SJSA1 (cell line): ENCODE measurements at regions not wholly inside any gene's neighbourhood (a gene's known extent, or its start where the extent isn't known, plus 50 kb on each side); places are given as distances from the start of the nearest gene placed in this dataset.

Experiments used
- DNase-seq, 2 experiments: peaks; one replicate each; pipeline ENCODE4 v3.0.0-alpha.2; 2015 to 2020; ENCODE audit warnings: low spot score in 2 of 2, low read depth in 1 of 2
- H3K27ac ChIP-seq: fragments of 250-450 bp; sonication (Bioruptor Pico); 2 replicates; pipeline ENCODE4 v1.5.1; 2020; ENCODE audit warnings: mild to moderate bottlenecking, moderate library complexity
- H3K27me3 ChIP-seq: fragments of 250-450 bp; sonication (Bioruptor Pico); replicated peaks from 2 replicates; pipeline ENCODE4 v1.5.1; 2020; ENCODE audit warnings: mild to moderate bottlenecking, moderate library complexity
- H3K36me3 ChIP-seq: fragments of 250-450 bp; sonication (Bioruptor Pico); 2 replicates; pipeline ENCODE4 v1.5.1; 2020; ENCODE audit warnings: mild to moderate bottlenecking
- H3K4me1 ChIP-seq: fragments of 250-450 bp; sonication (Bioruptor Pico); replicated peaks from 2 replicates; pipeline ENCODE4 v1.6.1; 2021; ENCODE audit warnings: mild to moderate bottlenecking
- H3K4me3 ChIP-seq: fragments of 250-450 bp; sonication (Bioruptor Pico); 2 replicates; pipeline ENCODE4 v1.5.1; 2020; ENCODE audit warnings: mild to moderate bottlenecking
- H3K9me3 ChIP-seq: fragments of 250-450 bp; sonication (Bioruptor Pico); replicated peaks from 2 replicates; pipeline ENCODE4 v1.5.1; 2020; ENCODE audit warnings: mild to moderate bottlenecking

DNA sequence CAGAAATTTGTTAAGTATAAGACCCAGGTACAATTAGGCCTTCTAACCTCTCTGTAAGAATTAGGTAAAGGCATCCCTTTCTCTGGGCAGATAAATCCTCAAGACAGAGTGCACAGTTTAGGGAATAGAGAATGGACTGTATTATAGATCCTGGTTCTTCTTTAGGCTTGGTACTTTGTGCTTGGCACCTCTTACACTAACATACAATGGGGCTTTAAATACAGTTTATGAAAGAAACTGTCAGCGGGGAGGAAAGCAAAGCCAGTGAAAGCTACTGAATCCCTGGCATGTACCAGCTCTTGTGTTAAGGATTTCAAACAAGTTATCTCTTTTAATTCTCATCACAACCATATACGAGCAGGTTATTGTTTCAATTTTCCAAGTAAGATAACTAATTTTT lies 1350.0 kb downstream of the ADGRL3 start:
- H3K4me3 ChIP-seq, result no peak overlapping the region
- DNase-seq, result no peak
- H3K9me3 ChIP-seq, result no peaks in the 10 kb centered on the region; the same call in 1 of the 2 replicates
- H3K27me3 ChIP-seq, result no peaks in the 10 kb centered on the region
- H3K4me1 ChIP-seq, result no peaks in the 10 kb centered on the region
- H3K27ac ChIP-seq, result no peak overlapping the region
- no peaks in the 10 kb centered on the region for H3K36me3 ChIP-seq

DNA sequence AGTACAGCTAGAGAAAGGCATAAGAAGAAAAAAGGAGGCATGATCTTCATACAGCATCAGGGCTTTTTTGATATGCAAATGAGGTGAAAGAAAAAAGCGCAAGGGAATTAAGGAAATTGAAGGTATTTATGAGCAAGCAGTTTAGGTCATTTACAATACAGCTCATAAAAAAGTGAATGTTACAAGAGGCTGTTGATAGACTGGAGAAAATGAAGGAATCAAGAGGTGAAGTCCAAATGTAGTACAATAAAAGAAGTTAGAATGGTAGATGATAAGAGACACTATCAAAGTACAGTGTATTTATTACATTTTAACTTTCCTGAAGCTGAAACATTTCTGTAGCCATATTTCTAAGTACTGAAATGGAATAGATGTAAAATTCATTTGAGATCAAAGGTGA lies 1349.5 kb downstream of the ADGRL3 start:
- Histone ChIP-seq H3K4me3 (no peak overlapping the region), H3K27me3 (no peaks in the 10 kb centered on the region), H3K36me3 (no peaks in the 10 kb centered on the region), H3K4me1 (no peaks in the 10 kb centered on the region), H3K27ac (no peak overlapping the region), H3K9me3 (no peaks in the 10 kb centered on the region; the same call in 1 of the 2 replicates)
- DNase-seq, result no peak

DNA sequence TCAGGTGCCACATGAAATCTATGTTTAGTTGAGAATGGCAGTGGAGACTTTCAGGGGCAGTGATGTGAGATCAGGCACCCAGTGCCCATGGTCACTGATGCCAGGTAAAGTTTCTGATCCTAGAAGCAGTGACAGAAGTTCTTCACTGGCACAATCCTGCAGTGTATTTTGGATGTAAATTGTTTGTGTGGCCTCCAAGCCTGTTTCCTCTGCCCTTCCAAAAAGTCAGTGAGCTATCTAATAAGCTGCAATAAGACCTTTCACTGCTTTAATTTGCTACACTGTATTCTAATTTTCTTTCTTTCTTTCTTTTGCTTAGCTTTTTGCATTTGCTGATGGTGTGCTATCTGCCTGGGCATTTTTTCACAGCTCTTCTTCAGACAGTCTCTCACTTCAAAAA lies 1348.6 kb downstream of the ADGRL3 start:
- DNase-seq, result no peak
- Histone ChIP-seq H3K36me3 (no peaks in the 10 kb centered on the region), H3K27ac (no peak overlapping the region), H3K4me1 (no peaks in the 10 kb centered on the region), H3K4me3 (no peak overlapping the region), H3K27me3 (no peaks in the 10 kb centered on the region), H3K9me3 (no peaks in the 10 kb centered on the region; the same call in 1 of the 2 replicates)

DNA sequence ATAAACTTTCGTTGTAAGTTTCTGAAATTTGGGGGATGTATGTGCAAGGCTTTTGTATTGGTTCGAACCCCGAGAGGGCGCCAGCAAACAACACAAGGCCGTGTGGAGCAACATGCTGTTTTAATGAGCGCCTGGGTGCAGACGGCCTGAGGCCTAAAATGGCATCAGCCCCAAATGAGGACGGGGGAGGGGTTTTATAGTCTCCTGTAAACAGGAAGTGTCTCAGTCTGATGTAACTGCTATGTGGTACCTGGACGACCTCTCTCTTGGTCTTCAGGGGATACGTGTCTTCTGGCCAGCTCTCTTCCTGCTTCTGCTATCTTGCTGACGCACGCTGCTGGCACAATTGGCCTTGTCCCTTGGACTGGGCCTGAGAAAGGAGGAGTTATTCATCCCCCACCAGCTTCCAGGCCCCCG lies 1348.0 kb downstream of the ADGRL3 start:
- no peak for DNase-seq
- Histone ChIP-seq H3K9me3 (no peaks in the 10 kb centered on the region; the same call in 1 of the 2 replicates), H3K27ac (no peak overlapping the region)

DNA sequence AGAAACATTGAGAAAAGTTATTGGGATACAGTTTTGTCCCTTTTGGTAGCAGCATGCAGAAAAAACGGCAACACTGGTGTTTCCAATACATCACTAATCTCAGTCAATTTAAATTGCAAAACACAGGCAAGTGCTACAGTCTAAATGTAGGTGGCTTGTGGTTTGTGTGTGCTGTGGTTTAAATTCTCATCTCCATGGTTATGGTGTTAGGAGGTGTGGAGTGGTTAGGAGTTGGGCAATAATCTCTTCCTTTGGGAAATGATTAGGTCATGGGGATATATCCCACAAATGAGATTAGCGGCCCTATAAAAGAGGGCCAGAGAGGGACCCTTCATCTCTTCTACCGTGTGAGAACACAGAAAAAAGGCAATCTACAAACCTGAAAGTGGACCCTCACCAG lies 1344.3 kb downstream of the ADGRL3 start:
- no peaks in the 10 kb centered on the region for H3K9me3 ChIP-seq
- no peak overlapping the region for H3K4me3 ChIP-seq
- no peaks in the 10 kb centered on the region for H3K4me1 ChIP-seq
- no peak for DNase-seq
- H3K27me3 ChIP-seq, result no peaks in the 10 kb centered on the region
- H3K27ac ChIP-seq, result no peak overlapping the region
- H3K36me3 ChIP-seq, result no peaks in the 10 kb centered on the region

More for the DNA sequence above, 1348.0 kb downstream of the ADGRL3 start:
- H3K4me1 ChIP-seq, result no peaks in the 10 kb centered on the region
- no peaks in the 10 kb centered on the region for H3K27me3 ChIP-seq
- H3K36me3 ChIP-seq, result no peaks in the 10 kb centered on the region
- H3K4me3 ChIP-seq, result no peak overlapping the region

DNA sequence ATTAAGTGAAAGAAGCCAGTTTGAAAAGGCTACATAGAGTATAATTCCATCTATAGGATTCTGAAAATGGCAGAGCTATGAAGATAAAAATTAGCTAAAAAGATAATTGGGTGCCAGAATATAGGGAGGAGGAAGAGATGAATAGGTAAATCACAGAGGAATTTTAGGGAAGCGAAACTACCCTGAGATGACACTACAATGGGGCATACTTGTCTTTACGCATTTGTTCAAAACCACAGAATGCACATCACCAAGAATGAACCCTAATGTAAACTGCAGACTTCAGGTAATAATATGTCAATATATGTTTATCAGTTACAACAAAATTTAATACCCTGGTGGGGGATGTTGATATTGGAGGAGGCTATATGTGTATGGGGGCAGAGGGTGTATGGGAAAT lies 1342.9 kb downstream of the ADGRL3 start:
- Histone ChIP-seq H3K27me3 (no peaks in the 10 kb centered on the region), H3K36me3 (no peaks in the 10 kb centered on the region), H3K27ac (no peak overlapping the region), H3K4me3 (no peak overlapping the region), H3K4me1 (no peaks in the 10 kb centered on the region), H3K9me3 (no peaks in the 10 kb centered on the region)
- no peak for DNase-seq

DNA sequence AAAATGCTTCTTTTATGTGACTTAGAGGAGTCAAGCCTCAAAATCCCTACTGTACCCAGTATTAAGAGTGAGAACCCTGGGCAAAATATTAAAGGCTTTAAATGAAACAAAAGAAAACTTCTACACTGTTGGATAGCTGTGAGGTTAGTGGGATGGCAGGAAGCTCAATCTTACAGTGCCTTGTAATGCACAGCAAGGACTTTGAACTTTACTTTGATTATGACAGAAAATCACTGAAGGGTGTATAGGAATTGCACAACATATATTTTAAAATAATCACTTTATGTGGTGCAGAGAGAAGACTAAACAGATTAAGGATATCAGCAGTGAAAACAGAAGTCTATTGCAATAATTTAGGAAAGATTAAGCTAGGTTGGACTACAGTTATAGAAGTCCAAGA lies 1333.4 kb downstream of the ADGRL3 start:
- H3K27ac ChIP-seq, result no peak overlapping the region
- no peaks in the 10 kb centered on the region for H3K27me3 ChIP-seq
- no peaks in the 10 kb centered on the region for H3K9me3 ChIP-seq
- no peak overlapping the region for H3K4me3 ChIP-seq
- no peak for DNase-seq
- no peaks in the 10 kb centered on the region for H3K4me1 ChIP-seq
- no peaks in the 10 kb centered on the region for H3K36me3 ChIP-seq

DNA sequence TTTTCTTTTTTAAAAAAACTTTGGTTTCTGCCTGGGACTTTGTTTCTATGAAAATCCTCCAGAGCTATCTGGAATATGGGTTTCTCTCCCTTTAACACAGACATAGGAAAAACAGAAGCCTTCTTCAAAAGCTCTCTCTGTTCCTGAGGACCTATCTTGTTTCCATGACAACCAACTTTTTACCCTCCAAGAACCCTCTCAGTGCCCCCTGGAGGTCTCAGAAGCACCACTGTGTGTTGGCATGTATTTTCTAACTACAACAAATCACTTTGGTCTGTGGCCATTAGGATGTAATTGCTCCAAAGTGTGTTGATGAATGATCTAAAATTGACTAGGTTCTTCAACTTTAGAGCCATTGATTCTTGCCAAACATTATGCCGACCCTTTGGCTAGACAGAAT lies 1331.6 kb downstream of the ADGRL3 start:
- no peak for DNase-seq
- no peaks in the 10 kb centered on the region for H3K27me3 ChIP-seq
- no peaks in the 10 kb centered on the region for H3K4me1 ChIP-seq
- H3K36me3 ChIP-seq, result no peaks in the 10 kb centered on the region
- no peak overlapping the region for H3K27ac ChIP-seq
- no peaks in the 10 kb centered on the region for H3K9me3 ChIP-seq
- H3K4me3 ChIP-seq, result no peak overlapping the region

DNA sequence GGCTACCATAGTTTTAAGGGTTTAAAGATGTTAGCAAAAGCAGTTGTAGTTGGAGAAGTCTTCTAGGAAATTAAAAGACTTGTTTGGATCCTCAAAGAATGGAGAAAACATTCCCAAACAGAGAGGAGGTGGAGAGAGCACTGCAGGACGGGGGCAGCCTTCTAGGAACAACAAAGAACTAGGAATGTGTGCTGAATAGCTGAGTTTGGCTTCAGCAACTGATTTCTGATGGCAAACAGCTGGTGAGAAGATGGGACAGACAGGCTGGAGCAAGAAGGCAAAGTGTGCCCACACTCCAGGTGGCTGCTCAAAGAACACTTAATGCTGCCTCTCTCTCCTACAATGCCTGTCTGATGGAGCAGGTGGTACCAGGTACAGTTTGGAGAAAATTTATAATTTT lies 1331.1 kb downstream of the ADGRL3 start:
- H3K4me1 ChIP-seq, result no peaks in the 10 kb centered on the region
- DNase-seq, result no peak
- H3K4me3 ChIP-seq, result no peak overlapping the region
- no peaks in the 10 kb centered on the region for H3K9me3 ChIP-seq
- H3K36me3 ChIP-seq, result no peaks in the 10 kb centered on the region
- no peak overlapping the region for H3K27ac ChIP-seq
- H3K27me3 ChIP-seq, result no peaks in the 10 kb centered on the region

DNA sequence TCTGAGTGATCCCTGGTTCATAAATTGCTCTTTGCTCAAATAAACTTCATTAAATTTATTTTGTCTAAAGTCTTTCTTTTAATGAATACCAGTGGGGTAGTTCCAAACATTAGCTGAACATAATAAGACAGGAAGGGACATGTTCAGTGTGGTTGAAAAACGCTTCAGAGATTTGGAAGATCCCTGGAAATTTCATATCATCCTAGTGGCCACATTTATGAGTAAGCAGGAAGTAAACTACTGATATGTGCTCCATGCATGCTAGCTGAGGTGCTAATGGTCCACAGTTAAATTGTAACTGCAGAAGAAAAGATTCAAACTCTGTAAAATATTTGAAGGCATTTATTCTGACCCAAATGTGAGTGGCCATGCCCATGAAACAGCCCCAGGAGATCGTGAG lies 1328.7 kb downstream of the ADGRL3 start:
- H3K27ac ChIP-seq, result no peak overlapping the region
- no peaks in the 10 kb centered on the region for H3K4me1 ChIP-seq
- DNase-seq, result no peak
- peaks cover 3% of the 10 kb centered on the region; the same call in 1 of the 2 replicates for H3K9me3 ChIP-seq
- no peaks in the 10 kb centered on the region for H3K27me3 ChIP-seq
- H3K36me3 ChIP-seq, result no peaks in the 10 kb centered on the region
- no peak overlapping the region for H3K4me3 ChIP-seq

DNA sequence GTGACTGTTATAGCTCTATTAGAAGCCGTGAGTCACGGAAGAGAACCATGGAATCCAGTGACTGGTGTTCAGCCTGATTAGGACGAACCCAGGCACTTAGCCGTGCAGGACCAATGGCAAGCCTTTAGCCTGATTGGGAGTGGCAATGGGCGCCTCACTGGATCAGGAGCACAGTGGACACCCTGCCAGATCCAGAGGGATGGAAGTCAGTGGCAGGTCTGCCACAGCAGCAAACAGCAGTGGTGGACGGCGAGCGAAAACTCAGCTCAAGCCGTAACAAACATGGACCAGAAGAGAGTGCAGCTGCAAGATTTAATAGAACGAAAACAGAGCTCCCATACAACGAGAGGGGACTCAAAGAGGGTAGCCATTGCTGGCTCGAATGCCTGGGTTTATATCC lies 1326.5 kb downstream of the ADGRL3 start:
- H3K36me3 ChIP-seq, result no peaks in the 10 kb centered on the region
- no peaks in the 10 kb centered on the region for H3K4me1 ChIP-seq
- no peaks in the 10 kb centered on the region for H3K27me3 ChIP-seq
- DNase-seq, result no peak
- H3K4me3 ChIP-seq, result no peak overlapping the region
- H3K9me3 ChIP-seq, result peaks cover 3% of the 10 kb centered on the region; the same call in 1 of the 2 replicates
- no peak overlapping the region for H3K27ac ChIP-seq

DNA sequence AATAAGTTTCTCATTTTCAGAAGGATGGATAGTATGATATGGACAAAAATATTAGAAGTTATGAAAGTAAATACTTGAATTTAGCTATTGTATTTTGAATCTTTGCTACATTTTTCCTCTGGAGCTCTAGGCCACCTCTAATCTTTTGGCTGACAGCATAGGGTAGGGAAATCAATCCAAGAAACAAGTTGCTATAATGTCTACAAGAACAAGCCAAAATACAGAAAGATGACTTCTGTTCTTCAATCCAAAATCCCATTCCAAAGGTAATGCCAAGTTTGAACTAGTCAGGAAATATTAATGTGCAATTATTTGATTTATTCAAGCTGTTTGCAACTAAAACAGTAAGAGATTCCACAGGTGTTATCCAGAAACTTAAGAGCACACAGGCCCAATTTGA lies 1323.1 kb downstream of the ADGRL3 start:
- H3K4me1 ChIP-seq, result no peaks in the 10 kb centered on the region
- no peak for DNase-seq
- H3K27me3 ChIP-seq, result no peaks in the 10 kb centered on the region
- no peak overlapping the region for H3K27ac ChIP-seq
- H3K4me3 ChIP-seq, result no peak overlapping the region
- no peaks in the 10 kb centered on the region for H3K36me3 ChIP-seq
- peaks cover 3% of the 10 kb centered on the region; the same call in 1 of the 2 replicates for H3K9me3 ChIP-seq

DNA sequence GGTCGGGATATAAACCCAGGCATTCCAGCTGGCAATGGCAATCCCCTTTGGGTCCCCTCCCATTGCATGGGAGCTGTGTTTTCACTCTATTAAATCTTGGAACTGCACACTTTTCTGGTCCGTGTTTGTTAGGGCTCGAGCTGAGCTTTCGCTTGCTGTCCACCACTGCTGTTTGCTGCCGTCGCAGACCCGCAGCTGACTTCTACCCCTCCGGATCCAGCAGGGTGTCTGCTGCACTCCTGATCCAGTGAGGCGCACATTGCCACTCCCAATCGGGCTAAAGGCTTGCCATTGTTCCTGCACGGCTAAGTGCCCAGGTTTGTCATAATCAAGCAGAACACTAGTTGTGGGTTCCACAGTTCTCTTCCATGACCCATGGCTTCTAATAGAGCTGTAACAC lies 1322.1 kb downstream of the ADGRL3 start:
- Histone ChIP-seq H3K4me1 (no peaks in the 10 kb centered on the region), H3K36me3 (no peaks in the 10 kb centered on the region), H3K27me3 (no peaks in the 10 kb centered on the region), H3K4me3 (no peak overlapping the region), H3K9me3 (peaks cover 3% of the 10 kb centered on the region), H3K27ac (no peak overlapping the region)
- no peak for DNase-seq

DNA sequence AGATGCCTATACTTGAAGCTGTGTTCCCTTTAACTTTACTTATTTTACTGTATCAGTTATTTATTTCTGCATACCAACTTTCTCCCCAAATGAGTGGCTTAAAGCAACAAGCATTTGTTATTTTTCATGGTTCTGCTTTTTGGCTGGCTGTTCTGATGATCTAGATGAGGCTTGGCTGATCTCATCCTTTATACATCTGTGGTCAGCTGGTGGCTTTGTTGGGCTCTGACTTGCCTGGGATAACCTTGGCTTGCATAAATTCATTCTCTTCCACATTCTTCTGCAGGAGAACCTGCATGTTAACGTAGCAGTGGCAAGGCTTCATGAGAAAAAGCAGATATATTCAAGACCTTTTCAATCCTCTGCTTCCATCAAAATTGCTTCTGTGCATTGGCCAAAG lies 1317.6 kb downstream of the ADGRL3 start:
- H3K27ac ChIP-seq, result no peak overlapping the region
- no peak for DNase-seq

DNA sequence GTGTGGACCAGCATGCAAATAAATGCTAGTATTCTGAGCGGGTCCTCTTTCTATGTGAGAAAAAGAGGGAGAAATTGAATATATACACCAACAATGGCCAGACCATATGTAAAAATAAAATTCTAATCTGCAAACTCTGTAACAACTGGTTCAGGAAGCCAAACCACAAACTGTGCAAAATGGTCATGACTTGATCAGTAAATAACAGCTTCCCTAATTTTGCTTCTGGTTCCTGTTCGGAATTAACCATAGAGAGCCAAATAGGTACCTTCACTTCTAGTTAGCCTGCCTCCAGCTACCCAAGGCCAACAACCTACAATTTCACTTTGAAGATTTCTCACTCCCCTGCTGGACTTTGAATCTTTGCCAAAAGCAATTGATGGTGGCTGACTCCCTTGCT lies 1313.2 kb downstream of the ADGRL3 start:
- Histone ChIP-seq H3K9me3 (no peaks in the 10 kb centered on the region; the same call in 1 of the 2 replicates), H3K4me1 (no peaks in the 10 kb centered on the region), H3K27me3 (no peaks in the 10 kb centered on the region), H3K27ac (no peak overlapping the region), H3K36me3 (no peaks in the 10 kb centered on the region), H3K4me3 (no peak overlapping the region)
- DNase-seq, result no peak

More for the DNA sequence above, 1317.6 kb downstream of the ADGRL3 start:
- H3K27me3 ChIP-seq, result no peaks in the 10 kb centered on the region
- no peaks in the 10 kb centered on the region for H3K4me1 ChIP-seq
- no peak overlapping the region for H3K4me3 ChIP-seq
- H3K9me3 ChIP-seq, result no peaks in the 10 kb centered on the region; the same call in 1 of the 2 replicates
- no peaks in the 10 kb centered on the region for H3K36me3 ChIP-seq
